GM12892 (cell line): ENCODE measurements at regions not wholly inside any gene's neighbourhood (a gene's known extent, or its start where the extent isn't known, plus 50 kb on each side); places are given as distances from the start of the nearest gene placed in this dataset.

Experiments used
- POLR2A ChIP-seq: IDR thresholded peaks from 2 replicates; pipeline ENCODE4 v1.6.1; 2011; ENCODE audit warnings: low read depth, low read length, control low read depth
- POLR2AphosphoS5 ChIP-seq: IDR thresholded peaks from 2 replicates; pipeline ENCODE4 v1.6.1; 2011; ENCODE audit warnings: low read depth, low read length, control low read depth
- TAF1 ChIP-seq: IDR thresholded peaks from 2 replicates; pipeline ENCODE4 v1.6.1; 2011; ENCODE audit warnings: low read depth, mild to moderate bottlenecking, control low read depth, low read length, borderline replicate concordance

GRCh38 chr20:6679086-6679485 is 88.4 kb upstream of the BMP2 start:
- TF ChIP-seq POLR2AphosphoS5: no peak
- TF ChIP-seq TAF1: no peak
- no peak for TF ChIP-seq POLR2A
